GM21360 (cell line): ENCODE measurements at regions not wholly inside any gene's neighbourhood (a gene's known extent, or its start where the extent isn't known, plus 50 kb on each side); places are given as distances from the start of the nearest gene placed in this dataset.

Source experiments
- ATAC-seq: cut with Tn5 transposase; IDR thresholded peaks from one replicate; pipeline ENCODE4 v1.9.1; 2021; ENCODE audit warnings: mild to moderate bottlenecking, moderate library complexity; ENCODE audit not compliant: unreplicated experiment

- ATAC-seq = no peak
Measured at GRCh38 chr7:155963771-155964195, 151.5 kb upstream of the SHH start.

GRCh38 chr7:155963356-155963755 lies 151.1 kb upstream of the SHH start:
- no peak for ATAC-seq

GRCh38 chr7:155962968-155963300 lies 150.7 kb upstream of the SHH start:
- no peak for ATAC-seq

GRCh38 chr7:155962191-155962967 lies 150.1 kb upstream of the SHH start:
- no peak for ATAC-seq

DNA sequence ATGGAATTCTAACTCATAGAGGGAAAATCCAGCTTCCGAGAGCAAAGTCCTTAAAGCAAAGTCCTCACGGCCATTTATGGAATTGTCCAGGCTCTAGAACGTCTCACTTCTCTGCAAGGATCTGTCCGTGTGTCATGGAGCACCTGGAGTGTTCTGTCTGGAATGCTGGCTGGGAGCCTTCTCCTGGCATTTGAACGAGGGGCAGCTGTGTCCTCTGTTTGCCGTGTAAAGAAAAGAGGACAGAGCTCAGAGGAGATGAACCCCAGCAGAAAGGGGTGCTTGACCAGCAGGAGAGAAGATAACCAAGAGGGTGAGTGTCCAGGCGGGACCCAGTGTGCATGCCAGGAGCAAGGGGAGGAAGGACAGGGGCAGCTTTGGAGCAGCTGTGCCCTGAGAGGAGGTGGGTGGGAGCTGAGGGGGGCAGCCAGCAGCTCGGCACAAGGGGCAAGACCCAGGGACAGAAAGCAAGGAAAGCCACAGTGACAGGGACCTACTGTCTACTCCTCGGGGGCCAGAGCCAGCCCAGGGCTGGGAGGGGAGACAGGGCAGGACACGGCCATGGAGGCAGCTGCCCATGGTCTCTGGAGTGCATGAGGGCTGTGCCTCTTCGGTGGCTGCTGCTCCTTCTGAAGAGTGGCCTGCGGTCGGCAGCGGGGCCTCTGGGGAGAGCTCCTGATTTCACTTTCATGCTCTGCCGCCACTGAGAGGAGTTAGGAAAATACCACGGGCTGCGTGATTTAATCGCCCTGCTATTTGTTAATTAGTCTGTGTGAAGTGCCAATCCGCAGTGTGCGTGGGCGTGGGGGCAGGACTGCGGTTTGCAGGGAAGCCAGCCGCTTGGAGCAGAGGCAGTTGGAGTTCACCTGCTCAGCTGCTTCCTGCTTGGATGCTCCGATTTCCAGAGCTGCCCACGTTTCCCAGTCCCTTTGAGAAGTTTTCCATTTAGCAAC lies 149.3 kb upstream of the SHH start:
- ATAC-seq = no peak

DNA sequence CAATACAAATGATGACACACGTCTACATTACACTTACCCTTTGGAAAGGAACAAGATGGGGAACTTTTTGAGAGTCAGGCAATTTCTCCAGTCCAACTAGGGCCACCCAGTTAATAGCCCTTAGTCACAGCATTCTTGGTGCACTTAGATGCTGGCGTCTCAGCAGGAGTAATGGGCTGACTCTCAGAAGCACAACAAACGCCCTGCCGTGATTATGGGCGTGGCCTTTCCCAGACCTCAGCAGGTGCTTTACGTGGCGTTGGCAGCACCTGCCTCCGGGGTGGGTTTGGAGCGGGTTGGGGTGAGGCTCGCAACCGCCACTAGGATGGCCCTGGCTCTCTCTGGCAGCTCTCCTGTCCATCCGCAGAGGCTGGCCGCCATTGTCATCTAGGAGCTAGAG lies 147.6 kb upstream of the SHH start:
- no peak for ATAC-seq

DNA sequence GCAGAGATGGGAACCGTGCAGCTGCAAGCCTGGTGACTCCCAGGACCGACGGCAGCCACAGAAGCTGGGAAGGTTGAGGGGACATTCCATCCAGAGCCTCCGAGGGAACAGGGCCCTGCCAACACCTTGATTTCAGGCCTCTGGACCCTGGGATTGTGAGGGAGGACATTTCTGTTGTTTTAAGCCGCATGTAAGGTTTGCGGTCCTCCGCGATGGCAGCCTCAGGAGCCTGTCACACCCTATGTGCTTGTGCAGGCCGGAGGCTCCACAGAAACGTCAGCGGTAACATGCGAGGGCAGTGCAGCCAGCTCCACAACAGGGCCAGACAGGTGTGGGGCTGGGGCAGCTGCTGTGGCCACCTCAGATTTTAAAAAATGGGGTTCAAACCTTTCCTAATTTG lies 144.7 kb upstream of the SHH start:
- ATAC-seq = no peak

DNA sequence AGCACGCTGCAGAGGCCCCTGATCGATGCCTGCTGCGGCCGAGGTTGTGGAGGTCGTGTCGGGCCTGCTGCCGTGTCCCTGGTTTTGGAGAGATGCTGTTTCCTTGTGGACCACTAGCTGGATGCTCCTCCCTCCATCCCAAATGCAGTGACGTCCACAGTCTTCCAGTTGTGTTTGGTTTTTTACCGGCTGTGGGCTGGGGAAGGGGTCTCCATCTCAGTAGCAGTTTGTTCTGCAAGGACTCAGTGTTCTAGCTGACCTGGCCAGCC lies 143.0 kb upstream of the SHH start:
- ATAC-seq = no peak

DNA sequence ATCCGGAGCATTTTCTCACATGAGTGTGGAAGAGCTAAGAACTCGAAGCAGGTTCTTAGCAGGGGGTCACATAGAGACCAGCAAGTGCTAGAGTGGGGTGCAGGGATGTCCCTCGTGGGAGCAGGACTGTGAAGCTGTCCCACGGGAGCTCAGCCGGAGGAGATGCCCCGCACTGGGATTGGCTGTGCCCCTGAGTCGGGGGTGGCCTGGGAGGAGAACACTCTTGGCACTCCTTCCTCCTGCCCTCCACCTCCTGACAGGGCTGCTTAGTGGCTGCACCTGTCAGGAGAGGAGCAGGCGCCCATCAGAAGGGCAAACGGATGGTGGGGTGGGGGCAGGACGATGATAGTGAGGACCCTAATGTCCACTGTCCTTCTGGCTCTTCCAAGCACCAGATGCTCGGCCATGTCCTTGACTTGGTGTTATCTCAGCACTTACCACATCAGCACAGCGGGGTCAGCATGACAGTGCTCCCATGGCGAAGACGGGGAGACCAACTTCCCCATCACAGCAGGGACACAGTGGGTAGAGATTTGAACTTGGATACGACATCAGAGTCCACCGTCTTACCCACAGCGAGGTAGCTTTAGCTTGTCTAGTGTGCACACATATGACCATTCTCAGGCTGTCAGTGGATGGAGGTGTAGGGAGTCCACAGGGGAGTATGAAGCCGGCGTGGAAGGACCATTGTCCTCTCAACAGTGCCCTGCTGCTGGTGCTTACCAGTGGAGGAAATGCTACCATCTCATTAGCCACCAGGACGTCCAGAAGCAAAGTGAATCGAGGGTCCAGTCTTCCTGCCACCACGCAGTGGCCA lies 142.5 kb upstream of the SHH start:
- ATAC-seq = no peak

DNA sequence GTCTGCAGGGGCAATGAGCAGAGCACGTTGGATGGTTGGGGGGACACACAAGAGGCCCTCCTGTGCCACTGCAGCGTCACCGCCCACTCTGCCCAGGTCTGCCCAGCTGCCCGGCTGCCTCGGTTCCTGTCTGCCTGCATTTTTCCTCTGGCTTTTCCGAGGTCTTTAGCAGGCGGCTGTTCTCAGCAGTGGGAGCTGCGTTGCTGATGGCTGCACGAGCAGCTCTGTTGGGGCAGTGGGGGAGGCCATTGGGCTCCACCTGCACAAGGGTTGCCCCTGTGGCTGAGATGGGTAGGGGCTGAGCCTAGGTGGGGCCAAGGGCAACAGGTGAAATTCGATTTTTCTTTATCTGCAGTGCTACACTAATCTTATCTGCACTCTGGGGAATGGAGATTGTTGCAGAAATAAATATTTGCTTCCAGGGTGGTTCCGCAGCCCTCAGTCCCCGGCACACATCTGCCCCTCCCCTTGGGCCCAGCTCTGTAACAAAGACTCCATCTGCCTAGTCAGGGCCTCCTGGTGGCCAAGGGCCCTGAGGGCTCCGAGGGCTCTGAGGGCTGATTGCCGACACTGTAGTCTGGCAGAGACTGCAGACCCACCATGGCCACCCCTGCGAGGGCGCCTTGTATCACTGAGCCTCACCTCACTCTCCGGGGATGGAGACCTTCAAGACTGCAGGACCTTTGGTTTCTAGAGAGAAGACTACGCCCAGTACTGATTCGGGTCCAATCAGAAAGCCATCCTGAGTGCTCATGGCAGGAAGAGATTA lies 141.7 kb upstream of the SHH start:
- no peak for ATAC-seq

DNA sequence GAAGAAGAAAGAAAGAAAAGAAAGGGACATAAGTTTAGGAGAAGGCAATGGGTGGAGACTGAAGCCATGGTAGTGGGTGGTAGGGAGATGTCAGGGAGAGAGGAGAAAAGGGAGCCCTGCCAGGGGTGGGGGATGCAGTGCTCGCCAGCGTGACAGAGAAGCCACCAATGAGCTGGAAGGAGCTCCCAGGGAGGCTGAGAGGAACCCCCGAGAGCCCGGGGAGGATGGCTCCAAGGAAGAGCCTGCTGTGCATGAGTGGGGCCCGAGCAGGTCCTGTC lies 141.2 kb upstream of the SHH start:
- no peak for ATAC-seq

- ATAC-seq = no peak
Measured at GRCh38 chr7:155951554-155952158, 139.4 kb upstream of the SHH start.

- ATAC-seq = no peak
Measured at GRCh38 chr7:155950898-155951553, 138.8 kb upstream of the SHH start.

DNA sequence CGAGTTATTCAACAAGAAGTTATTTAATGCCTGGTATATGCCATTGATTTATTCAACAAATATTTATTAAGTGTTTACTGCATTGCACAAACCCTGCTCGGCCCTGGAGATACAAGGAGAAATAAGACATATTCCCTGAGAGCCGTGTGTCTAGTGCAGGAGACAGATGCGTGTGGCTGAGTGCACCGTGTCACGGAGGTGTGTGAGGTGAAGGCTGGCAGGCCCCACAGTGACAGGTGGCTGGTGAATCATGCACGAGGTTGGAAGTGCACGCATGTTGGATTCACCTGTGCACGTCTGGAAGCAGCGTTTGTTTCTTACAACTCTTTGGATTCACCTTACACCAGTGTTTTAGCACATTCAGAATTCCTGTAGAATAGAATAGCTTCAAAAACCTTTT lies 136.6 kb upstream of the SHH start:
- ATAC-seq = no peak

DNA sequence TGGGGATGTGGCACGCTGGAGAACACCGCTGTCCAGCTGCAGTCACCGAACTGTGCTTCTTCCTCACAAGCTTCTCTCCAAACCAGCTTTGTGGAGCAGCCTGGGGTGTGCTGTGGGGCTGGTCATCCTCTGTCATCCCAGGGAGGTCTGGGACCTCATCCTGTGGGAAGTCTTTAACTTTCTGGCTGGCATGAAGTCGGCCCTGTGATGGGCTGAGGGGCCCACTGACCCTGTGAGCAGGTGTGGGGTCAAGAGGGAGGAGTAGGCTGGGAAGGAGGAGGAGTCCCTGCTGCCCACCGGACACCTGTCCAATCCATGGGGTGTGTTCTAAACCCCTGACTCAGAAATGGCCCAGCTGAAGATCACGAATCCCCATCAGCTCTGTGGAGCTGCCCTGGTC lies 136.2 kb upstream of the SHH start:
- ATAC-seq = no peak

- ATAC-seq = no peak
Measured at GRCh38 chr7:155947051-155947450, 134.8 kb upstream of the SHH start.

DNA sequence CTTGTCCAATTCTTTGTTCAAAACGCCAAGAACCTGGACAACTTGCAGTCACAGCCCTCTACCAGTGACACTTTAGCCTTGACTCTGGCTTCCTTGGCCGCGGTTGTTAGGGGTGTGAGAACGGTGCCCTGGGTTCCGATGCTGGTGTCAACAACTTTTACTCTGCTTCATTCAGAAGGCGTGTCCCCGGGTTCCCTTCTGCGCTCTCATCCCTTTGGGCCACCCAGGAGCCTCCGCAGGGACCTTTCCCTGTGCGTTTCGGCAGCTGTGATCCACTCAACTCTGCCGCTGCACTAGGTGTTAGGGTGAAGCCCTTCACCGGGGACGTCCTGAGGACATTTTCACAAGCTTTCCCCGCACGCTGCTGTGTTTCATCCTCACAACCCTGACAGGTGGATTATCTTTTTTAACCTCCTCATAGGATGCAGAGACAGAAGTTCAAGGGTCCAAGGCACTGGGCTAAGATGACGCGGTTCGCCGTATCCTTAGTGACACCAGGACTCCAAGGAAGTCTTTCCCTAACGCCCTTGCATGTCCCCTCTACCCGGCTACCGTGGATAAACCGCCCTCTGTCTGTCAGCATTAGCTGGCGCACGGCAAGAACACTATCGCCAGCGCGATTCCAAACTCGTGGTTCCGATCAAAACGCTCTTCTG lies 133.5 kb upstream of the SHH start:
- no peak for ATAC-seq

DNA sequence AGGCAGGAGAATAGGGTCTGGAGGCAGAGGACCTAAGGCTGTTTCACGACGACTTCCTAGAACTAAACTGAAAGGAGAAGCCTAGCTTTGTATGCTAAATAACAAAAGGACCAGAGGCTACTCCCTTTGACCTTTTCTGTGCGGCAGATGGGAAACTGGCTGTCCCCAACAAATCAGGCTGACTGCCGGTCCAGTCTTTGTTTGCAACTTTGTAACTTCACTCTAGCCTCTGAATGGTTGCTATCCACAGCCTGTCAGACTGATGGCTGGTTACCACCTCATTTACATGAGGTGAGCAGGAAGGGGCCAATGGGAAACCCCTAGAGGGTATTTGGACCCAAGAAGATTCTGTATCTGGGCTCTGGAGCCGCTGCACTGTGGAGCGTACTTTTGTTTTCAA lies 132.6 kb upstream of the SHH start:
- ATAC-seq = no peak

GRCh38 chr7:155943251-155943899 lies 131.1 kb upstream of the SHH start:
- ATAC-seq = no peak
